K562 (cell line): ENCODE measurements at regions not wholly inside any gene's neighbourhood (a gene's known extent, or its start where the extent isn't known, plus 50 kb on each side); places are given as distances from the start of the nearest gene placed in this dataset.

Source experiments
- ZNF766 ChIP-seq: fragments of 200-800 bp; sonication (Bioruptor generic); conservative IDR thresholded peaks from 2 replicates; pipeline ENCODE4 v1.6.1; 2016; ENCODE audit warnings: missing genetic modification characterization, missing compliant biosample characterization
- ZNF79 ChIP-seq: fragments of 250-450 bp; sonication (Bioruptor Pico); IDR thresholded peaks from 2 replicates; pipeline ENCODE4 v1.4.0; 2020; ENCODE audit warnings: low read depth, mild to moderate bottlenecking, moderate library complexity

GRCh38 chr15:69660658-69661405 is 208.2 kb downstream of the RPLP1 start:
- no peak for TF ChIP-seq ZNF79 (CRISPR knock-in tag)
- TF ChIP-seq ZNF766, result no peak
